ENCODE measurements at regions not wholly inside any gene's neighbourhood (a gene's known extent, or its start where the extent isn't known, plus 50 kb on each side); places are given as distances from the start of the nearest gene placed in this dataset.

DNA sequence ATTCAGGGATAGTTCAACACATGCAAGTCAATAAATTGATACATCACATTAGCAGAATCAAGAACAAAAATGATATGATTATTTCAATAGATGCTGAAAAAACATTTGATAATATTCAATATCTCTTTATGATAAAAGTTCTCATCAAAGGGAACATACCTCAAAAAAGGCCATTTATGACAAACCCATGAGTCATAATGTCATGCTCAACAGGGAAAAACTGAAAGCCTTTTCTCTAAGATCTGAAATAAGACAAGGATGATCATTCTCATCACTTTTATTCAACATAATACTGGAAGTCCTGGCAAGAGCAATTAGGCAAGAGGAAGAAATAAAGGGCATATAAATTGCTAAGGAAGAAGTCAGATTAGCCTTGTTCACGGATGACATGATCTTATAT lies 54.1 kb upstream of the TMEM158 start:
- H3K9ac ChIP-seq (ENCODE audit: low read length), result no peak overlapping the region
- no peak for ATAC-seq
- RAD21 ChIA-PET (ENCODE audit: low non-redundant PET in 1 of 2, low total read pairs in 2 of 2, uncharacterized antibody in 2 of 2, unreplicated experiment in 2 of 2), result no interaction called here
- no TSS peak for BruUV-seq (replicated peaks)
- H3K4me3 ChIP-seq (replicated peaks in 1 of 2; ENCODE audit: low read depth in 1 of 2, low read length in 2 of 2), result no peak overlapping the region
- no peak overlapping the region for H2AFZ ChIP-seq (ENCODE audit: low read depth, low read length, poor library complexity, severe bottlenecking)
- no peak overlapping the region for H3K4me2 ChIP-seq (ENCODE audit: low read length)
- no peaks in the 10 kb centered on the region for H3K4me1 ChIP-seq (ENCODE audit: control insufficient read depth in 1 of 2, insufficient read depth in 2 of 2, low read length in 2 of 2)
- H3K27ac ChIP-seq (ENCODE audit: low read depth, low read length), result no peak overlapping the region
- no peak for TF ChIP-seq JUND (IDR thresholded peaks at IDR 0.05)
- peak; percentile 15; the same call in 1 of the 2 replicates for TF ChIP-seq FOSL1 (IDR thresholded peaks at IDR 0.05; ENCODE audit: low read depth)
- CTCF ChIA-PET, result no interaction called here
- POLR2A ChIA-PET, result no interaction called here
- H3K9me2 ChIP-seq (ENCODE audit: insufficient read depth), result no peaks in the 10 kb centered on the region
- H3K79me2 ChIP-seq (ENCODE audit: insufficient read depth, low read length), result no peaks in the 10 kb centered on the region
- no peaks in the 10 kb centered on the region for H3K27me3 ChIP-seq (ENCODE audit: insufficient read depth, low read length)
- 0 out of 4 replicates have a peak, but pooled peaks cover 0 to 3% of the 10 kb centered on the region in 2 experiments for H3K9me3 ChIP-seq (ENCODE audit: control insufficient read depth in 1 of 2, insufficient read depth in 1 of 2, low read depth in 1 of 2, low read length in 2 of 2)
- H4K20me1 ChIP-seq (ENCODE audit: insufficient read depth), result no peaks in the 10 kb centered on the region
- intact Hi-C loops (cut with micrococcal nuclease), result no loop called here
- no peaks in the 10 kb centered on the region for H3K36me3 ChIP-seq (ENCODE audit: control insufficient read depth in 1 of 2, insufficient read depth in 2 of 2, low read length in 2 of 2)
- no peak for DNase-seq (ENCODE audit: low read depth, low spot score)

DNA sequence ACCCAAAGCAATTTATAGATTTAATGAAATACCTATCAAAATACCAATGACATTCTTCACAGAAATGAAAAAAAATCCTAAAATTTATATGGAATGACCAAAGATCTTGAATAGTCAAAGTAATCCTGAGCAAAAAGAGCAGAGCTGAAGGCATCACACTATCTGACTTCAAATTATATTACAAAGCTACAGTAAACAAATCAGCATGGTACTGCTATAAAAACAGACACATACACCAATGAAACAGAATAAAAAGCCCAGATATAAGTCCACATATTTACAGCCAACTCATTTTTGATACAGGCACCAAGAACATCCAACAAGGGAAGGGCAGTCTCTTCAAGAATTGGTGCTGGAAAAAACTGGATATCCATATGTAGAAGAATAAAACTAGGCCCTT lies 54.9 kb upstream of the TMEM158 start:
- BruUV-seq (replicated peaks), result no TSS peak
- no peak overlapping the region for H2AFZ ChIP-seq (ENCODE audit: low read depth, low read length, poor library complexity, severe bottlenecking)
- H3K27ac ChIP-seq (ENCODE audit: low read depth, low read length), result no peak overlapping the region
- RAD21 ChIA-PET (ENCODE audit: low non-redundant PET in 1 of 2, low total read pairs in 2 of 2, uncharacterized antibody in 2 of 2, unreplicated experiment in 2 of 2), result no interaction called here
- H3K4me2 ChIP-seq (ENCODE audit: low read length), result no peak overlapping the region
- no peaks in the 10 kb centered on the region for H3K4me1 ChIP-seq (ENCODE audit: control insufficient read depth in 1 of 2, insufficient read depth in 2 of 2, low read length in 2 of 2)
- no peaks in the 10 kb centered on the region for H4K20me1 ChIP-seq (ENCODE audit: insufficient read depth)
- CTCF ChIA-PET, result no interaction called here
- DNase-seq (ENCODE audit: low read depth, low spot score) (no peak), ATAC-seq (no peak)
- H3K9ac ChIP-seq (ENCODE audit: low read length), result no peak overlapping the region
- intact Hi-C loops (cut with micrococcal nuclease), result no loop called here
- 0 out of 4 replicates have a peak, but pooled peaks cover 0 to 3% of the 10 kb centered on the region in 2 experiments for H3K9me3 ChIP-seq (ENCODE audit: control insufficient read depth in 1 of 2, insufficient read depth in 1 of 2, low read depth in 1 of 2, low read length in 2 of 2)
- H3K27me3 ChIP-seq (ENCODE audit: insufficient read depth, low read length), result no peaks in the 10 kb centered on the region
- no peak overlapping the region for H3K4me3 ChIP-seq (replicated peaks in 1 of 2; ENCODE audit: low read depth in 1 of 2, low read length in 2 of 2)
- TF ChIP-seq EZH2phosphoT487 (IDR thresholded peaks at IDR 0.05; ENCODE audit: borderline replicate concordance), result no peak
- no peak for TF ChIP-seq ZFX (IDR thresholded peaks at IDR 0.05)
- no peak for TF ChIP-seq TCF7L2 (IDR thresholded peaks at IDR 0.05; ENCODE audit: borderline replicate concordance, extremely low read depth, insufficient read depth, insufficient read length)
- TF ChIP-seq SP1 (IDR thresholded peaks at IDR 0.05; ENCODE audit: low read depth), result no peak
- no peak for TF ChIP-seq SIN3A (IDR thresholded peaks at IDR 0.05; ENCODE audit: low read depth)
- no peak for TF ChIP-seq YY1 (IDR thresholded peaks at IDR 0.05; ENCODE audit: extremely low read depth, insufficient replicate concordance, low read depth, low read length)
- no peak for TF ChIP-seq ELF1 (IDR thresholded peaks at IDR 0.05; ENCODE audit: borderline replicate concordance, low read depth)
- TF ChIP-seq RAD21 (IDR thresholded peaks at IDR 0.05; ENCODE audit: low read depth), result no peak
- TF ChIP-seq EZH2 (IDR thresholded peaks at IDR 0.05), result no peak
- no peak for TF ChIP-seq POLR2A (IDR thresholded peaks at IDR 0.05; ENCODE audit: borderline replicate concordance, extremely low read depth, insufficient read depth, insufficient read length)
- no peak for TF ChIP-seq CBX3 (IDR thresholded peaks at IDR 0.05; ENCODE audit: low read depth)
- no peak for TF ChIP-seq SRF (IDR thresholded peaks at IDR 0.05; ENCODE audit: low read depth)
- TF ChIP-seq REST (IDR thresholded peaks at IDR 0.05; ENCODE audit: low read depth), result no peak
- TF ChIP-seq FOSL1 (IDR thresholded peaks at IDR 0.05; ENCODE audit: low read depth), result no peak
- TF ChIP-seq, protein P1, sequence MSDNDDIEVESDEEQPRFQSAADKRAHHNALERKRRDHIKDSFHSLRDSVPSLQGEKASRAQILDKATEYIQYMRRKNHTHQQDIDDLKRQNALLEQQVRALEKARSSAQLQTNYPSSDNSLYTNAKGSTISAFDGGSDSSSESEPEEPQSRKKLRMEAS (IDR thresholded peaks at IDR 0.05), result no peak
- TF ChIP-seq CTCF (IDR thresholded peaks at IDR 0.05 in 2 of 3, conservative IDR thresholded peaks at IDR 0.05 in 1 of 3; ENCODE audit: borderline replicate concordance in 1 of 3, insufficient read depth in 1 of 3, low read depth in 2 of 3, low read length in 2 of 3), result no peak
- H3K9me2 ChIP-seq (ENCODE audit: insufficient read depth), result no peaks in the 10 kb centered on the region
- H3K79me2 ChIP-seq (ENCODE audit: insufficient read depth, low read length), result no peaks in the 10 kb centered on the region
- H3K36me3 ChIP-seq (ENCODE audit: control insufficient read depth in 1 of 2, insufficient read depth in 2 of 2, low read length in 2 of 2), result no peaks in the 10 kb centered on the region
- POLR2A ChIA-PET, result no interaction called here

All from HCT116 (cell line).